ENCODE measurements at regions not wholly inside any gene's neighbourhood (a gene's known extent, or its start where the extent isn't known, plus 50 kb on each side); places are given as distances from the start of the nearest gene placed in this dataset.

DNA sequence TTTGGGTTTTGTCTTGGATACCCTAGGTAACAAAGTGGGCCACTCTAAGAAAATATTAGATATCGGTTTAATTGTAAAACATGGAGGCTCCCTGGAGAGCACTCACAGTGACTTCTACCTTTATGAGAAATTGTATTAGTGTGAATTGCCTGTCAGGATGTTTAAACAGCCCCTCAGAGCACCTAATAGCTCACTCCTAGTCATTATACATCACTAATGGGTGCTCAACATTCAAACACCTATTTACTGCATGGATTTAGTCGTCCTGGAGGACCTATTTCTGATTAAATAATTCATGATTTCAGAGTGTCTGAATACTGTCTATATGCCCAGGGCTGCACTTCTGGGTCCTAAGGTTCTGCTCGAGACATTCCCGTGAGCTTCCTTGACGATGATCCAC is 430.2 kb upstream of the EEF2KMT start:
- DNase-seq (ENCODE audit: low read depth): no peak

- no peak for DNase-seq (ENCODE audit: low read depth)
Observed at GRCh38 chr16:5526826-5527225, 429.2 kb upstream of the EEF2KMT start.

GRCh38 chr16:5523829-5524228 is 426.2 kb upstream of the EEF2KMT start:
- DNase-seq (ENCODE audit: low read depth): no peak

DNA sequence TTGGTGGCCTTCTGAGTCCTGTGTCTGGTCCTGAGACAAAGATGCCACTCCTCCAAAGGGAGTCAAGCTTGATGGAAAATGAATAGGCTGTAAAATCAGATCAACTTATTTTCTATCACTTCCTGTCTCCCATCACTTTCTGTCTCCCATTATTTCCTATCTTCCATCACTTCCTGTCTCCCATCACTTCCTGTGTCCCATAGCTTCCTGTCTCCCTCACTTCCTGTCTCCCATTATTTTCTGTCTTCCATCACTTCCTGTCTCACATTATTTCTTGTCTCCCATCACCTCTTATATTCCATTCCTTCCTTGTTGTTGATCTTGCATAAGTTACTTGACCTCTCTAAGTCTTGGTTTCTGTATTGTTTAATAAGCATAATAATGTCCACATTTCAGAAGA is 418.5 kb upstream of the EEF2KMT start:
- no peak for DNase-seq (ENCODE audit: low read depth)

GRCh38 chr16:5512014-5512413 is 414.4 kb upstream of the EEF2KMT start:
- DNase-seq (ENCODE audit: low read depth): no peak

- DNase-seq (ENCODE audit: low read depth): no peak
Observed at GRCh38 chr16:5510819-5511370, 413.3 kb upstream of the EEF2KMT start.

DNA sequence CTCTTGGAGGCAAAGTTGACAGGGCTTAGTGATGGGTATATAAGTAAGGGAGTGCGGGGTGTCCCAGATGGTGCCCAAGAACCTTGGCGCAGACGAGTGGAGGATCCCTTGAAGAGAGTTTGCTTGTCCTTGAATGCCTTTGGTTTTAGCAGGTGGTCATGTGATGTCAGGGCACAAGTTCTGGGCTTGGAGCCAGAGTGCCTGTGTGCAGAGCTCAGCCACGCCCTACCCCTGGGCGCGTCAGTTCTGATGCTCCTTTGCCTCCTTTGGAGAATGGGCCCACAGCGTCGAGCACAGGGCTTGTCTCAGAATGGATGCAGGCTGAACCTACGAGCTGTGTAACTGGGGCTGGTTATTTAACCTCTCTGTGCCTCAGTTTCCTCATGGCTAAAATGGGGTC is 412.2 kb upstream of the EEF2KMT start:
- DNase-seq (ENCODE audit: low read depth): no peak

GRCh38 chr16:5509336-5509735 is 411.7 kb upstream of the EEF2KMT start:
- no peak for DNase-seq (ENCODE audit: low read depth)

- DNase-seq (ENCODE audit: low read depth): no peak
Observed at GRCh38 chr16:5508371-5508770, 410.8 kb upstream of the EEF2KMT start.

GRCh38 chr16:5506021-5506420 is 408.4 kb upstream of the EEF2KMT start:
- no peak for DNase-seq (ENCODE audit: low read depth)

DNA sequence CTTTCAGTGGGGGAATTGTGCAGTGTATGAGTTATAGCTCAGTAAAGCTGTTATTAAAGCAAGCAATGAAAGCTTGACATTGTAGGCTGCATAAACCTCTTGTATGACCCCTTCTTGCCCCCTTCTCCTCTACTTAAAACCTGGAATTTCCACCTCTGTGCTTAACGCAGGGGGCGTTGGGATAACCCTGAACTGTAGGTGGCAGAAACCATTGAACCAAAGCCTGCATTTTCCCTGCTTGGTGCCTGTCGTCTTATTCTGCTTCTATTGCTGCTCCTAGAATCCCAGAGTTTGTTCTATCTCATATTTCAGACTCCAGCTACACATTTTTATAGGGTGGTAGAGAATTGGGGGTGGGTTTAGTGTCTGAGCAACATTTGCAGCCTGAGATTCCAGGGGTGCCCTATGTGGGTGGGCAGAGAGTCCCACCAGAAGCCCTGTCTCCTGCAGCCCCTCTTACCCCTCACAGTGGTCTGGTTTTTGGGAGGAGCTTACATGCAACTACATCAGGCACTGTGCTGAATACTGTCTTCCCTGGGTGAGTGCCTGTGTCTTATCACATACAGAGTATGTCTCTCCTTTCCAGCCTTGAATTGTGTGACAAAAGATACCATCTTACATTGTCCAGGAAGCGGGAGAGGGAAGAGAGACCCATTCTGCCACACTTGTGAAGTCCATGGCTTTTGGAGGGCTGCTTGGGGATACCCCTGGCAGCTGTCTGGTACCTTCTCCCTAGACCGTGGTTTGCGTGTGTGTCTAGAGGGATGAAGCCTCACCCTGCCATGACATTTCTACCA is 407.7 kb upstream of the EEF2KMT start:
- no peak for DNase-seq (ENCODE audit: low read depth)

- DNase-seq (ENCODE audit: low read depth): no peak
Observed at GRCh38 chr16:5504064-5504781, 406.6 kb upstream of the EEF2KMT start.

DNA sequence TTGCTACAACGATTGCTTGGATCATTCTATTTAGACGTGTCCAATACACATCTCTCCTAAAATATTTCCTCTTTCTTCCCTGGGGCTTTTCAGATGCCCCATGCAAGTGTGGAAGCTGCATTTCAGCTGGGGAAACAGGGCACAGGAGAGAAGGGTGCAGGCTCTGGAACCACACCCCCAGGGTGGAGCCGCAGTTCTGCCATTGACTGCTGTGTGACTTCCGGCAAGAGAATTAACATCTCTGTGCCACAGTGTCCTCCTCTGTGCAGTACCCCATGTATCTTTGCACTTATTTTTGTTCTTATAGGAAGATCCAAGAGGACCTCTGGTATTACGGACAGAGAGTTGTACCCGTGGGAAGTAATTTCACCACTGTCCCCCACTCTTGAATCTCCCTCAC is 405.3 kb upstream of the EEF2KMT start:
- DNase-seq (ENCODE audit: low read depth): no peak

DNA sequence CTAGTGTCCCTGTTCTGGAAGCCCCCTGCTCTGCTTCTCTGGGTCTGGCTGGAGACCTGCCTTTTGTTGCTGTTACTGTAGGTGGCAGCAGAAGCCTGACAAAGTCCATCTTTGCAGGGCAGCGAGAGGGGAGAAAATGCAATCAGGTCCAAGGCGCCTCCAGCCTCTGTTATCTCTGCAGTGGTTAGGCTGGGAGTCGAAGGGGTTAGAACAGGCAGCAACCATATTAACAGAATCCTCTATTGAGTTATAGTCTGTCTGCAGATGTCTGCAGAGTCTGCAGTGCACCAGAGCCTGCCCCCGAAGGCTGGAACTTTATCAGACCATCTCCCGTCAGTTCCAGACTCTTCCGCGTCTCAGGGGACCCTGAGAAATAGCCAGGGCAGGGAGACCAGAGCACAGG is 404.9 kb upstream of the EEF2KMT start:
- DNase-seq (ENCODE audit: low read depth): no peak

DNA sequence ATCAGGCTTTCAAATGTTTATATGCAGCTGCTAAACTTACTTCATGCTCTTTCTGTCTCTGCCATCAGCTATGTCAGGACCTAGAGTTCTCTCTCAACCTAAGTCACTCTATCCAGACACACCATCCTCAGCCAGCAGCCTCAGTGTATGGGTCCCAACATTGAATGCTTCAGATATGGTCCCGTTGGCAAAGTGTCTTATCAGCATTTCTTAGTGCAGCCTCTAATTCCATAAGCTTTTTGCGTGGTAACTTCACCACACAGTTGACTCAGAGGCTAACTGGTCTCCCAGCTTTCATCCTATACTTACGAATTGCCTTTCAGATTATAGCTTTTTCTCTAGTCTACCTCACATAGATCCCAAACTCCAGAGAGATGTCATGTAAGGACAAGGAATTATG is 402.9 kb upstream of the EEF2KMT start:
- no peak for DNase-seq (ENCODE audit: low read depth)

DNA sequence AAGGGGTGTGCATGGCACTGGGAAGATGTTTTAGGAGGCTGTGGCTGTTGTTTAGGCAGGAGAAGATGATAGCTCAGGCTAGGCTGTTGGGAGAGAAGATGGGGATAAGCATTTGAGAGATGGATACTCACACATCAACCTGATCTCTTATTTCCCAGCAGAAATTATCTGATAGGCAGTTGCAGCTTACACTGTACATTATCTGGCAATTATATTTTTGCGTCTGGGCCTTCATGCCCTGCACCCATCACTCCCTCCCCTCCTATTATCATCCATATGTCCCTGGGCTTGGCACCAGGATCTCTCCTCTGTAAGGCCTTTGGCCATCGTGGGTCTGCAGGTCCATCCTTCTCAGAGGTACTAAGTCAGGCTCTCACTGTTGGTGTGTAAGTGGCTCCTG is 401.0 kb upstream of the EEF2KMT start:
- no peak for DNase-seq (ENCODE audit: low read depth)

DNA sequence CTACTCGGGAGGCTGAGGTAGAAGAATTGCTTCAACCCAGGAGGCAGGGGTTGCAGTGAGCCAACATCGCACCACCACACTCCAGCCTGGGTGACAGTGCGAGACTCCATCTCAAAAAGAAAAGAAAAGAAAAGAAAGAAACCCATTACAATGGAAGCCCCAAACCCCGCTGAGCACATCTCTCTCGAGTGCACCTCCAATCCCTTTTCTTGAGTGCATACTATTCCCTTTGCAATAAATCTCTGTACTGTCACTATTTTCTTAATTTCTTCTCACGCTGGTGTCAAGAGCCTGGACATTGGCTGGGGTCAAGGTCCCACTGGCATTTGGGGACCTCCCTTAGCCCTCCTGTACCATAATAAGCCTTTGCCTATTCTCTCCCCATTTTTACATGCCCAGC is 398.4 kb upstream of the EEF2KMT start:
- DNase-seq (ENCODE audit: low read depth): no peak

GRCh38 chr16:5490499-5490898 is 392.9 kb upstream of the EEF2KMT start:
- DNase-seq (ENCODE audit: low read depth): no peak

DNA sequence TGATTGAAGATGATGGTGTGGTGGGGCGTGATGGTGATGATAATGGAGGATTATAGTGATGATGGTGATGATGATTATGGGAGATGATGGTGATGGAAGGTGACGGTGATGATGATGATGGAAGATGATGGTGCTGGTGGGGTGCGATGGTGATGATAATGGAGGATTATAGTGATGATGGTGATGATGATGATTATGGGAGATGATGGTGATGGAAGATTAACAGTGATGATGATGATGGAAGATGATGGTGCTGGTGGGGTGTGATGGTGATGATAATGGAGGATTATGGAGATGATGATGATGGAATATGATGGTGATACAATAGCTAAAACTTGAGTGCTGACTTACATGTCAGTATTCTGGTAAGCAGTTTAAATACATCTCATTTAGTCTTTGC is 391.0 kb upstream of the EEF2KMT start:
- DNase-seq (ENCODE audit: low read depth): no peak

GRCh38 chr16:5487728-5488127 is 390.1 kb upstream of the EEF2KMT start:
- no peak for DNase-seq (ENCODE audit: low read depth)

GRCh38 chr16:5482256-5482655 is 384.7 kb upstream of the EEF2KMT start:
- DNase-seq (ENCODE audit: low read depth): no peak

- DNase-seq (ENCODE audit: low read depth): no peak
Observed at GRCh38 chr16:5480431-5481195, 383.0 kb upstream of the EEF2KMT start.

GRCh38 chr16:5479926-5480325 is 382.3 kb upstream of the EEF2KMT start:
- no peak for DNase-seq (ENCODE audit: low read depth)

Measured in fibroblast of gingiva (primary cell).